ENCODE measurements at regions not wholly inside any gene's neighbourhood (a gene's known extent, or its start where the extent isn't known, plus 50 kb on each side); places are given as distances from the start of the nearest gene placed in this dataset.

GRCh38 chr2:16139663-16140615, 199.6 kb downstream of the MYCN start:
- TF ChIP-seq CTCF (IDR thresholded peaks at IDR 0.05; ENCODE audit: low read depth, low read length, missing input control): no peak
- no peak for TF ChIP-seq YY1 (IDR thresholded peaks at IDR 0.05)
- TF ChIP-seq REST (IDR thresholded peaks at IDR 0.05): no peak
- TF ChIP-seq SP1 (IDR thresholded peaks at IDR 0.05): no peak
- TF ChIP-seq FOXA1 (IDR thresholded peaks at IDR 0.05): no peak
- TF ChIP-seq RAD21 (IDR thresholded peaks at IDR 0.05): no peak
- TF ChIP-seq JUND (IDR thresholded peaks at IDR 0.05): no peak
- no peak for TF ChIP-seq EGR1 (IDR thresholded peaks at IDR 0.05; ENCODE audit: low read depth in 2 of 2)
- no peak for TF ChIP-seq TAF1 (conservative IDR thresholded peaks at IDR 0.05)
- TF ChIP-seq ZBTB33 (IDR thresholded peaks at IDR 0.05): no peak
